Testis (tissue), 2 donors: ENCODE measurements at regions not wholly inside any gene's neighbourhood (a gene's known extent, or its start where the extent isn't known, plus 50 kb on each side); places are given as distances from the start of the nearest gene placed in this dataset.

Experiments
- POLR2A ChIP-seq: fragments of 450-650 bp; IDR thresholded peaks from one replicate; pipeline ENCODE4 v1.6.1; 2017; ENCODE audit warnings: antibody characterized with exemption, mild to moderate bottlenecking, moderate library complexity
- TF ChIP-seq, protein P1 (sequence below), 3 experiments: fragments of 450-650 bp in 2 of 3; fragments of 200-600 bp in 1 of 3; sonication (generic) in 1 of 3; IDR thresholded peaks; one replicate each; pipeline ENCODE4 v1.5.1; 2016 to 2019; ENCODE audit warnings: antibody characterized with exemption in 3 of 3, mild to moderate bottlenecking in 2 of 3, moderate library complexity in 1 of 3

GRCh38 chr13:50244713-50245574 lies 229.7 kb downstream of the KCNRG start:
- TF ChIP-seq, protein P1, sequence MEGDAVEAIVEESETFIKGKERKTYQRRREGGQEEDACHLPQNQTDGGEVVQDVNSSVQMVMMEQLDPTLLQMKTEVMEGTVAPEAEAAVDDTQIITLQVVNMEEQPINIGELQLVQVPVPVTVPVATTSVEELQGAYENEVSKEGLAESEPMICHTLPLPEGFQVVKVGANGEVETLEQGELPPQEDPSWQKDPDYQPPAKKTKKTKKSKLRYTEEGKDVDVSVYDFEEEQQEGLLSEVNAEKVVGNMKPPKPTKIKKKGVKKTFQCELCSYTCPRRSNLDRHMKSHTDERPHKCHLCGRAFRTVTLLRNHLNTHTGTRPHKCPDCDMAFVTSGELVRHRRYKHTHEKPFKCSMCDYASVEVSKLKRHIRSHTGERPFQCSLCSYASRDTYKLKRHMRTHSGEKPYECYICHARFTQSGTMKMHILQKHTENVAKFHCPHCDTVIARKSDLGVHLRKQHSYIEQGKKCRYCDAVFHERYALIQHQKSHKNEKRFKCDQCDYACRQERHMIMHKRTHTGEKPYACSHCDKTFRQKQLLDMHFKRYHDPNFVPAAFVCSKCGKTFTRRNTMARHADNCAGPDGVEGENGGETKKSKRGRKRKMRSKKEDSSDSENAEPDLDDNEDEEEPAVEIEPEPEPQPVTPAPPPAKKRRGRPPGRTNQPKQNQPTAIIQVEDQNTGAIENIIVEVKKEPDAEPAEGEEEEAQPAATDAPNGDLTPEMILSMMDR (IDR thresholded peaks at IDR 0.05) = no peak
- no peak for TF ChIP-seq POLR2A
